ENCODE measurements at regions not wholly inside any gene's neighbourhood (a gene's known extent, or its start where the extent isn't known, plus 50 kb on each side); places are given as distances from the start of the nearest gene placed in this dataset.

DNA sequence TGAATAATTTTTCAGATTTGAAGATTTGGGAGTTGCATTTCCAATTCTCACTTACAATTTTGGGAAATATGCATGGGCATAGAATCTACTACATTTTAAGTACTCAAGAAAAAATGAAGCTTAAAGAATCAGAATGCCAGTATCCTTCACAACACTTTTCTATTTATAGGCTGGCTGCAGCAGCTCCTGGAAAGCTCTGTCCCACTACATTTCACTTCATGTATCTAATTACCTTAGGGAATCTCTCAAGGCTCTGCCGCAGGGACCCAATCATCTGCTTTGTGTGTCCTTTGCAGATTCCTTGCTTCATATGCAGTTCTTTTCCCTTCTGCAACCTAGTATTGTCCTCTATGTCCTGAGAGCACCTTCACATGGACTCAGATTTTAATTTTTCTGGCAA is 102.9 kb downstream of the NUP35 start:
- no peak for TF ChIP-seq CTCF (conservative IDR thresholded peaks at IDR 0.05; ENCODE audit: low read depth, low read length)
- TF ChIP-seq EZH2phosphoT487 (IDR thresholded peaks at IDR 0.05; ENCODE audit: borderline replicate concordance, low read length), result no peak
- TF ChIP-seq EZH2 (IDR thresholded peaks at IDR 0.05; ENCODE audit: low read length, unreplicated experiment), result no peak
